Pancreas (tissue), 10 donors: ENCODE measurements at regions not wholly inside any gene's neighbourhood (a gene's known extent, or its start where the extent isn't known, plus 50 kb on each side); places are given as distances from the start of the nearest gene placed in this dataset.

ENCODE experiments used
- ATAC-seq, 4 donors: fragments of 200-7000 bp; cut with Tn5 transposase; one replicate each; pipeline versions ENCODE4 v1.8.0 to v1.9.1; 2020; ENCODE audit warnings: mild to moderate bottlenecking in 4 of 4, moderate library complexity in 4 of 4
- DNase-seq, 6 donors: peaks; one replicate each; pipeline ENCODE4 v3.0.0-alpha.2; 2020
- FAIRE-seq: peaks from 2 replicates; lab custom pipeline; 2012; peaks lifted over from hg19 to GRCh38; lab: Jason Lieb, UNC
- H3K27ac ChIP-seq, 4 donors: fragments of 200-600 bp; sonication (generic); 1 replicate in 3 of 4; 2 replicates in 1 of 4; pipeline versions ENCODE4 v1.5.0 to v1.8.0; 2020
- H3K27me3 ChIP-seq, 4 donors: fragments of 200-600 bp; one replicate each; pipeline ENCODE4 v1.8.0; 2021
- H3K36me3 ChIP-seq, 3 donors: fragments of 200-600 bp; sonication (generic) in 1 of 3; one replicate each; pipeline versions ENCODE4 v1.5.0 to v1.8.0; 2020 to 2021
- H3K4me1 ChIP-seq, 3 donors: fragments of 200-600 bp; one replicate each; pipeline ENCODE4 v1.8.0; 2021
- H3K4me3 ChIP-seq, 4 donors: fragments of 200-600 bp; sonication (generic) in 2 of 4; one replicate each; pipeline versions ENCODE4 v1.5.0 to v1.8.0; 2020 to 2021
- H3K9me3 ChIP-seq, 4 donors: fragments of 200-600 bp; one replicate each; pipeline ENCODE4 v1.8.0; 2021
- CTCF ChIP-seq, 4 donors: fragments of 200-600 bp; sonication (generic) in 3 of 4; IDR thresholded peaks; one replicate each; pipeline versions ENCODE4 v1.5.0 to v1.8.0; 2021; ENCODE audit warnings: antibody characterized with exemption in 4 of 4
- WGBS, 2 donors: extraction: QIAGEN DNeasy Blood & Tissue Kit; methylation state at CpG; one replicate each; pipeline ENCODE4 v1.1.7; 2013; 5-methylcytosine and 5-hydroxymethylcytosine counted together
- intact Hi-C, 3 donors: fragments of 100-400 bp; cut with DNase I; formaldehyde crosslinking; loops; one replicate each; pipeline versions ENCODE4 v1.11.1 to v1.14.2; 2022
- donor health status: healthy with polysubstance abuse.
- donor health status: DM: no; HTN: no; CAD: no; lungs with moderate emphysema.
- donor health status: DM: no; HTN: no; CAD: no.
- donor health status: control.
- donor health status: control.
- donor health status: Bipolar disorder and iron deficiency.
- donor health status: DM: yes; HTN: yes; CAD: no.
- donor health status: DM: no; HTN: no; CAD: no.
- donor health status: DM: no; HTN: no; CAD: no.
- donor health status: DM: yes; HTN: yes; CAD: no.

GRCh38 chr7:49666764-49667163 lies 106.7 kb upstream of the VWC2 start:
- ATAC-seq (no peak), FAIRE-seq (no peak), DNase-seq (no peak)
- intact Hi-C loops = no loop called here
- no peaks in the 10 kb centered on the region for H3K36me3 ChIP-seq
- no peak overlapping the region for H3K4me3 ChIP-seq
- no peaks in the 10 kb centered on the region for H3K27me3 ChIP-seq
- no peak for TF ChIP-seq CTCF (IDR thresholded peaks at IDR 0.05)
- 54 to 63% methylated on average over 1 of the region's 1 CpG for WGBS, 2 donors
- no peaks in the 10 kb centered on the region for H3K9me3 ChIP-seq
- H3K4me1 ChIP-seq = no peaks in the 10 kb centered on the region
- H3K27ac ChIP-seq = no peak overlapping the region

GRCh38 chr7:49669285-49669684 lies 104.2 kb upstream of the VWC2 start:
- H3K9me3 ChIP-seq = no peaks in the 10 kb centered on the region
- intact Hi-C loops = no loop called here
- DNase-seq (no peak), ATAC-seq (no peak), FAIRE-seq (no peak)
- H3K27ac ChIP-seq = no peak overlapping the region
- no peaks in the 10 kb centered on the region for H3K27me3 ChIP-seq
- no peak overlapping the region for H3K4me3 ChIP-seq
- no peaks in the 10 kb centered on the region for H3K36me3 ChIP-seq
- H3K4me1 ChIP-seq = no peaks in the 10 kb centered on the region
- TF ChIP-seq CTCF (IDR thresholded peaks at IDR 0.05) = no peak
- WGBS, 2 donors = 48 to 75% methylated on average over 1 of the region's 1 CpG

- 77 to 79% methylated on average over 16 of the region's 16 CpGs for WGBS, 2 donors
- H3K4me3 ChIP-seq = no peak overlapping the region
Observed at GRCh38 chr7:49669692-49670260, 103.7 kb upstream of the VWC2 start.

GRCh38 chr7:49670991-49671390 lies 102.4 kb upstream of the VWC2 start:
- Histone ChIP-seq H3K4me1 (no peaks in the 10 kb centered on the region), H3K27ac (no peak overlapping the region), H3K4me3 (no peak overlapping the region), H3K27me3 (no peaks in the 10 kb centered on the region), H3K36me3 (no peaks in the 10 kb centered on the region), H3K9me3 (no peaks in the 10 kb centered on the region)
- WGBS, 2 donors = 65 to 70% methylated on average over 4 of the region's 4 CpGs
- FAIRE-seq (no peak), DNase-seq (no peak), ATAC-seq (no peak)
- intact Hi-C loops = no loop called here
- no peak for TF ChIP-seq CTCF (IDR thresholded peaks at IDR 0.05)

More at GRCh38 chr7:49669692-49670260, 103.7 kb upstream of the VWC2 start:
- H3K9me3 ChIP-seq = no peaks in the 10 kb centered on the region
- intact Hi-C loops = no loop called here
- H3K27me3 ChIP-seq = no peaks in the 10 kb centered on the region
- H3K36me3 ChIP-seq = no peaks in the 10 kb centered on the region
- no peak overlapping the region for H3K27ac ChIP-seq
- no peak for DNase-seq
- FAIRE-seq = no peak
- TF ChIP-seq CTCF (IDR thresholded peaks at IDR 0.05) = no peak
- H3K4me1 ChIP-seq = no peaks in the 10 kb centered on the region
- no peak for ATAC-seq

GRCh38 chr7:49692516-49692915 lies 80.9 kb upstream of the VWC2 start:
- Histone ChIP-seq H3K9me3 (no peaks in the 10 kb centered on the region), H3K36me3 (no peaks in the 10 kb centered on the region), H3K4me1 (no peaks in the 10 kb centered on the region), H3K4me3 (no peak overlapping the region), H3K27ac (no peak overlapping the region), H3K27me3 (no peaks in the 10 kb centered on the region)
- intact Hi-C loops = no loop called here
- no peak for FAIRE-seq
- WGBS, 2 donors = 78 to 79% methylated on average over 2 of the region's 2 CpGs
- TF ChIP-seq CTCF (IDR thresholded peaks at IDR 0.05) = no peak
- no peak for ATAC-seq
- DNase-seq = no peak
